Smooth muscle cell (in vitro differentiated cells): ENCODE measurements at regions not wholly inside any gene's neighbourhood (a gene's known extent, or its start where the extent isn't known, plus 50 kb on each side); places are given as distances from the start of the nearest gene placed in this dataset.

Experiments
- DNase-seq: peaks from one replicate; lab custom pipeline; 2025; ENCODE audit not compliant: unreplicated experiment; lab: John Stamatoyannopoulos, UW
- H2AFZ ChIP-seq: fragments of 200-600 bp; sonication (generic); 2 replicates; pipeline ENCODE4 v1.6.0; 2016; ENCODE audit warnings: antibody characterized with exemption, low read depth, mild to moderate bottlenecking
- H3F3A ChIP-seq: fragments of 200-600 bp; sonication (generic); 2 replicates; pipeline ENCODE4 v1.6.0; 2017; ENCODE audit warnings: antibody characterized with exemption, low read depth
- H3K27ac ChIP-seq: fragments of 200-600 bp; sonication (generic); 2 replicates; pipeline ENCODE4 v1.5.1; 2016; ENCODE audit warnings: low read depth, mild to moderate bottlenecking
- H3K27me3 ChIP-seq: fragments of 200-600 bp; sonication (generic); 2 replicates; pipeline ENCODE4 v1.6.1; 2016; ENCODE audit warnings: low read depth, mild to moderate bottlenecking
- H3K36me3 ChIP-seq: fragments of 200-600 bp; sonication (generic); 2 replicates; pipeline ENCODE4 v1.5.1; 2016; ENCODE audit warnings: low read depth
- H3K4me1 ChIP-seq: fragments of 200-600 bp; sonication (generic); 2 replicates; pipeline ENCODE4 v1.5.1; 2016; ENCODE audit warnings: low read depth
- H3K4me2 ChIP-seq: fragments of 200-600 bp; sonication (generic); 2 replicates; pipeline ENCODE4 v1.6.0; 2016; ENCODE audit warnings: mild to moderate bottlenecking
- H3K4me3 ChIP-seq: fragments of 200-600 bp; sonication (generic); 2 replicates; pipeline ENCODE4 v1.5.1; 2016; ENCODE audit warnings: mild to moderate bottlenecking
- H3K79me2 ChIP-seq: fragments of 200-600 bp; sonication (generic); 2 replicates; pipeline ENCODE4 v1.6.0; 2016; ENCODE audit warnings: low read depth, mild to moderate bottlenecking
- H3K9ac ChIP-seq: fragments of 200-600 bp; sonication (generic); 2 replicates; pipeline ENCODE4 v1.6.0; 2016; ENCODE audit warnings: low read depth
- H3K9me3 ChIP-seq: fragments of 200-600 bp; sonication (generic); replicated peaks from 2 replicates; pipeline ENCODE4 v1.5.1; 2016; ENCODE audit warnings: low read depth
- H4K20me1 ChIP-seq: fragments of 200-600 bp; sonication (generic); 2 replicates; pipeline ENCODE4 v1.6.0; 2016; ENCODE audit warnings: low read depth
- CTCF ChIP-seq: fragments of 200-600 bp; sonication (generic); IDR thresholded peaks from 2 replicates; pipeline ENCODE4 v1.5.1; 2017; ENCODE audit warnings: borderline replicate concordance, mild to moderate bottlenecking, antibody characterized with exemption; ENCODE audit not compliant: insufficient read depth, poor library complexity, severe bottlenecking
- WGBS: methylation state at CpG from one replicate; pipeline ENCODE4 v1.1.7; 2016; ENCODE audit warnings: low lambda C conversion rate; 5-methylcytosine and 5-hydroxymethylcytosine counted together

- no peak for DNase-seq
- WGBS = 96% methylated on average over 3 of the region's 3 CpGs
- H3K4me3 ChIP-seq = no peak overlapping the region
- H3K4me2 ChIP-seq = no peak overlapping the region
- no peaks in the 10 kb centered on the region for H3K27me3 ChIP-seq
- no peaks in the 10 kb centered on the region for H3F3A ChIP-seq
- H3K9me3 ChIP-seq = no peaks in the 10 kb centered on the region
- H3K27ac ChIP-seq = no peak overlapping the region
- H2AFZ ChIP-seq = no peak overlapping the region
- no peaks in the 10 kb centered on the region for H3K4me1 ChIP-seq
- H3K79me2 ChIP-seq = no peaks in the 10 kb centered on the region
- H4K20me1 ChIP-seq = no peaks in the 10 kb centered on the region
- no peaks in the 10 kb centered on the region for H3K36me3 ChIP-seq
- no peak for TF ChIP-seq CTCF
- H3K9ac ChIP-seq = no peak overlapping the region
Observed at GRCh38 chr15:79492065-79492464, 59.9 kb downstream of the MINAR1 start.

- WGBS = 86% methylated on average over 7 of the region's 7 CpGs
Observed at GRCh38 chr15:79494384-79494909, 62.3 kb downstream of the MINAR1 start.

GRCh38 chr15:79494963-79495755 lies 63.0 kb downstream of the MINAR1 start:
- Histone ChIP-seq H3K4me3 (no peak overlapping the region), H2AFZ (no peak overlapping the region), H3K9me3 (no peaks in the 10 kb centered on the region), H3K4me2 (no peak overlapping the region), H4K20me1 (no peaks in the 10 kb centered on the region), H3K27me3 (no peaks in the 10 kb centered on the region), H3K79me2 (no peaks in the 10 kb centered on the region), H3K36me3 (no peaks in the 10 kb centered on the region), H3K9ac (no peak overlapping the region), H3K4me1 (no peaks in the 10 kb centered on the region), H3F3A (no peaks in the 10 kb centered on the region), H3K27ac (no peak overlapping the region)
- no peak for DNase-seq
- TF ChIP-seq CTCF = no peak
- 90% methylated on average over 4 of the region's 6 CpGs for WGBS

More at GRCh38 chr15:79494384-79494909, 62.3 kb downstream of the MINAR1 start:
- Histone ChIP-seq H4K20me1 (no peaks in the 10 kb centered on the region), H3K9ac (no peak overlapping the region), H3K4me1 (no peaks in the 10 kb centered on the region), H3K27ac (no peak overlapping the region), H3K4me2 (no peak overlapping the region), H3K27me3 (no peaks in the 10 kb centered on the region), H2AFZ (no peak overlapping the region), H3K4me3 (no peak overlapping the region), H3K36me3 (no peaks in the 10 kb centered on the region), H3K9me3 (no peaks in the 10 kb centered on the region), H3K79me2 (no peaks in the 10 kb centered on the region), H3F3A (no peaks in the 10 kb centered on the region)
- no peak for DNase-seq
- TF ChIP-seq CTCF = no peak

GRCh38 chr15:79495775-79496174 lies 63.6 kb downstream of the MINAR1 start:
- no peaks in the 10 kb centered on the region for H3K4me1 ChIP-seq
- no peak for DNase-seq
- H3K4me2 ChIP-seq = no peak overlapping the region
- no peaks in the 10 kb centered on the region for H3K9me3 ChIP-seq
- H3K27ac ChIP-seq = no peak overlapping the region
- no peak overlapping the region for H3K9ac ChIP-seq
- no peaks in the 10 kb centered on the region for H3K27me3 ChIP-seq
- H4K20me1 ChIP-seq = no peaks in the 10 kb centered on the region
- no peak for TF ChIP-seq CTCF
- no peak overlapping the region for H3K4me3 ChIP-seq
- no peaks in the 10 kb centered on the region for H3K36me3 ChIP-seq
- no peaks in the 10 kb centered on the region for H3F3A ChIP-seq
- 89% methylated on average over 2 of the region's 2 CpGs for WGBS
- no peaks in the 10 kb centered on the region for H3K79me2 ChIP-seq
- no peak overlapping the region for H2AFZ ChIP-seq
